ENCODE measurements at regions not wholly inside any gene's neighbourhood (a gene's known extent, or its start where the extent isn't known, plus 50 kb on each side); places are given as distances from the start of the nearest gene placed in this dataset.
"Not testable (repeated sequence)": the region's sequence is repeated elsewhere in the genome, so short reads cannot be mapped to it uniquely, and the experiment has no call there.

DNA sequence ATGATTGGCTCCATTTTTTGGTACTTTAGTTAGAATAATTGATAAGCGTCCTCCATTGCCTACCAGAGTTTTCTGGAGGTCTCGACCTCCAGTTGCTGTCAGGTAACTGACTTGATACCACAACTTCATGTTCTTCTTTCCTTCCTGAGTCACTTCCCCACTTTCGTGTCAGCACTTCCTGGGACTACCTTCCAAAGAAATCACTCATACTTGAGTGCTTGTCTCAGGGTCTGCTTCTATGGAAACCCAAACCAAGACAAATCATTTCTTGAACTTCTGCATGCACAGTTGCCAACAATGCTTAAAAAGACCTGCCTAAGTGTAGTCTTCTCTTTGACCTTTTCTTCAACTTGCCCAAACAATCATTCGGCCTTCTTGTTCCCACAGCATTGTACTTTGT is 210.3 kb upstream of the ETAA1 start:
- intact Hi-C loops (cut with micrococcal nuclease; ENCODE audit: unreplicated experiment): no loop called here
- POLR2A ChIA-PET (ENCODE audit: unreplicated experiment): no interaction called here

GRCh38 chr2:67195327-67195726 is 201.8 kb upstream of the ETAA1 start:
- H3K4me1 ChIP-seq (replicated peaks; ENCODE audit: insufficient read depth); H3K79me2 ChIP-seq (ENCODE audit: low read depth); H3K27me3 ChIP-seq (ENCODE audit: insufficient read depth, low read depth); BruUV-seq (replicated peaks); H3K27ac ChIP-seq; H3K36me3 ChIP-seq (ENCODE audit: low read depth); H3K9me2 ChIP-seq (ENCODE audit: insufficient read depth); H4K20me1 ChIP-seq (ENCODE audit: insufficient read depth); H3K9me3 ChIP-seq (ENCODE audit: insufficient read depth, low read depth); H2AFZ ChIP-seq; H3F3A ChIP-seq (ENCODE audit: insufficient read depth, low read depth); CTCF ChIA-PET; intact Hi-C loops (cut with micrococcal nuclease; ENCODE audit: unreplicated experiment); DNase-seq; POLR2A ChIA-PET (ENCODE audit: unreplicated experiment): not testable (repeated sequence)
- Histone ChIP-seq H3K4me2 (peak overlapping the region; percentile 42), H3K4me3 (peak overlapping the region; percentile 14; the same call in 1 of the 2 replicates)

More for the DNA sequence above, 210.3 kb upstream of the ETAA1 start:
- Histone ChIP-seq H3K4me1 (replicated peaks; ENCODE audit: insufficient read depth) (no peaks in the 10 kb centered on the region), H3K27me3 (ENCODE audit: insufficient read depth, low read depth) (no peaks in the 10 kb centered on the region), H3K79me2 (ENCODE audit: low read depth) (no peaks in the 10 kb centered on the region), H3K4me2 (no peak overlapping the region), H2AFZ (no peak overlapping the region), H3K27ac (no peak overlapping the region), H3F3A (ENCODE audit: insufficient read depth, low read depth) (no peaks in the 10 kb centered on the region), H3K9me3 (ENCODE audit: insufficient read depth, low read depth) (no peaks in the 10 kb centered on the region), H3K4me3 (no peak overlapping the region), H3K9me2 (ENCODE audit: insufficient read depth) (no peaks in the 10 kb centered on the region), H4K20me1 (ENCODE audit: insufficient read depth) (no peaks in the 10 kb centered on the region), H3K36me3 (ENCODE audit: low read depth) (no peaks in the 10 kb centered on the region)
- no peak for DNase-seq
- no peak for TF ChIP-seq EZH2 (IDR thresholded peaks at IDR 0.05; ENCODE audit: low read depth)
- no peak for TF ChIP-seq CTCF (conservative IDR thresholded peaks at IDR 0.05)
- CTCF ChIA-PET: no interaction called here
- BruUV-seq (replicated peaks): no TSS peak

DNA sequence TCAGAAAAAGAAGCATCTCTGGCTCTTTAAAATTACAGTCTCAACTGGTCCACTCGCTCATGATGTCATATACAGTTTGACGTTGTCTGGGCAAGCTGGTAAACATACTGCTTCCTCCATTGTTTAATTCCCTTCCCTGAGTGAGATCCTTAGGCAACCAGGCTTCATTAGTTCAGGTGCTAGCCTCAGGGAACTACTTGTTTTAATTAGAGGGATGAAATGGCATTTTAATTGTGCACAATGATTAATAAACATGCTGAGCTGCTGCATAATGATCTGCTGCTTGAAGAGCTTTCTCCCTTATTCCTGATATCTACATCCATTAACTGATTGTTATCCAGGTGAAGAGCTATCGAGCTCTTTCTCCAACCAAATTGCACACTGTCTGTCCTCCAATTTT is 195.6 kb upstream of the ETAA1 start:
- Histone ChIP-seq H3K79me2 (ENCODE audit: low read depth) (no peaks in the 10 kb centered on the region), H4K20me1 (ENCODE audit: insufficient read depth) (no peaks in the 10 kb centered on the region), H2AFZ (no peak overlapping the region), H3K27ac (no peak overlapping the region), H3K9me2 (ENCODE audit: insufficient read depth) (no peaks in the 10 kb centered on the region), H3K9me3 (ENCODE audit: insufficient read depth, low read depth) (no peaks in the 10 kb centered on the region; the same call in 1 of the 2 replicates), H3K4me3 (no peak overlapping the region), H3K27me3 (ENCODE audit: insufficient read depth, low read depth) (no peaks in the 10 kb centered on the region), H3K4me1 (replicated peaks; ENCODE audit: insufficient read depth) (no peaks in the 10 kb centered on the region), H3F3A (ENCODE audit: insufficient read depth, low read depth) (no peaks in the 10 kb centered on the region), H3K36me3 (ENCODE audit: low read depth) (no peaks in the 10 kb centered on the region), H3K4me2 (no peak overlapping the region)
- ChIA-PET POLR2A (ENCODE audit: unreplicated experiment) (no interaction called here), CTCF (no interaction called here)
- no TSS peak for BruUV-seq (replicated peaks)
- TF ChIP-seq EZH2 (IDR thresholded peaks at IDR 0.05; ENCODE audit: low read depth) (no peak), CTCF (conservative IDR thresholded peaks at IDR 0.05) (no peak)
- intact Hi-C loops (cut with micrococcal nuclease; ENCODE audit: unreplicated experiment): no loop called here
- DNase-seq: no peak

- intact Hi-C loops (cut with micrococcal nuclease; ENCODE audit: unreplicated experiment): no loop called here
- H3K4me3 ChIP-seq: no peak overlapping the region
- H3K36me3 ChIP-seq (ENCODE audit: low read depth): no peaks in the 10 kb centered on the region
- TF ChIP-seq EZH2 (IDR thresholded peaks at IDR 0.05; ENCODE audit: low read depth) (no peak), CTCF (conservative IDR thresholded peaks at IDR 0.05) (no peak)
- H3K9me2 ChIP-seq (ENCODE audit: insufficient read depth): no peaks in the 10 kb centered on the region
- POLR2A ChIA-PET (ENCODE audit: unreplicated experiment): interaction anchor here (0.6 kb wide), 1 partner anchor 72 kb away, joined by 5 read pairs; no protein-coding TSS in a partner anchor
- H3K9me3 ChIP-seq (ENCODE audit: insufficient read depth, low read depth): no peaks in the 10 kb centered on the region
- H4K20me1 ChIP-seq (ENCODE audit: insufficient read depth): no peaks in the 10 kb centered on the region
- CTCF ChIA-PET: no interaction called here
- H3F3A ChIP-seq (ENCODE audit: insufficient read depth, low read depth): no peaks in the 10 kb centered on the region
- H3K79me2 ChIP-seq (ENCODE audit: low read depth): no peaks in the 10 kb centered on the region
- no peaks in the 10 kb centered on the region for H3K4me1 ChIP-seq (replicated peaks; ENCODE audit: insufficient read depth)
- H3K27me3 ChIP-seq (ENCODE audit: insufficient read depth, low read depth): no peaks in the 10 kb centered on the region
- BruUV-seq (replicated peaks): no TSS peak
- no peak overlapping the region for H2AFZ ChIP-seq
- no peak overlapping the region for H3K27ac ChIP-seq
- no peak overlapping the region for H3K4me2 ChIP-seq
- no peak for DNase-seq
Observed at GRCh38 chr2:67204349-67204748, 192.8 kb upstream of the ETAA1 start.
